Suppressor macrophage treated with lipopolysaccharide for 4 hours (primary cell): ENCODE measurements at regions not wholly inside any gene's neighbourhood (a gene's known extent, or its start where the extent isn't known, plus 50 kb on each side); places are given as distances from the start of the nearest gene placed in this dataset.

Experiments
- DNase-seq: peaks from one replicate; pipeline ENCODE4 v3.0.0-alpha.2; 2020

DNA sequence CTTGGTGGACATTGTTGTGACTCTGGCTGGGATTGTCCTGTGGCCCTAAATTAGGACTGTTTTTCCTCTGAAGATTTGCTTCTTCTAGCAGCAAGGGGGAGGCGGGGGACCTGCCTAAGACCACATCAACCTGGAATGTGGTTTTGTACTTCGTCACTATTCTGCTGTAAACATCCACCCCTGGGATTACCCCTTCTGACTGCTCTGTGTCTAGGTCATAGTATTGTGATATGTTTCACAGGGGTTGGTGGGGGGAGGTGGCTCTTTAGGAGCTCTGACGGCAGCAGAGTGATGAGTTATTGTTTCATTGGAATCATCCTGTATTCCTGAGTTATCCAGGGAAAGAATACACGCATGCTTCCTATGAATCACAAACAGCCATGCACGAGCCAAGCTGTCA, 226.4 kb upstream of the MYT1L start:
- no peak for DNase-seq

GRCh38 chr2:2550856-2551255, 219.8 kb upstream of the MYT1L start:
- no peak for DNase-seq

DNA sequence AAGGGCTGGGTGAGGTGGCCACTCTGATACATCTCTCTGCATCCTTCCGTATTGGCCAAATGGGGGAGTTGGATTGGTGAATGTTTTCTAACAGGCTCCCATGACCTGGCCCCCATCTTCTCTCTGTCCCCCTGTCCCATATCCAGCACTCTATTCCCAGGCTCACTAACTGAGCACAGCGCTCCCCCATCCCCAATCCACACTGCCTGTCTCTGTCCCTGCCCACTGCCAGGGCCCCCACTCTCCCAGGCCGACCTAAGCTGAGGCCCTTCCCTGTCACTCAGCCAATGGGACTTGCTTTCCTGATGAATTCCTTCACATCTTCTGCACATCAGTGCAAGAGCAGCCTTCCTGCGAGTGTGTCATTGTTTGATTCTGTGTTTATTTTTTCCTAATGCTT, 216.8 kb upstream of the MYT1L start:
- DNase-seq: no peak

DNA sequence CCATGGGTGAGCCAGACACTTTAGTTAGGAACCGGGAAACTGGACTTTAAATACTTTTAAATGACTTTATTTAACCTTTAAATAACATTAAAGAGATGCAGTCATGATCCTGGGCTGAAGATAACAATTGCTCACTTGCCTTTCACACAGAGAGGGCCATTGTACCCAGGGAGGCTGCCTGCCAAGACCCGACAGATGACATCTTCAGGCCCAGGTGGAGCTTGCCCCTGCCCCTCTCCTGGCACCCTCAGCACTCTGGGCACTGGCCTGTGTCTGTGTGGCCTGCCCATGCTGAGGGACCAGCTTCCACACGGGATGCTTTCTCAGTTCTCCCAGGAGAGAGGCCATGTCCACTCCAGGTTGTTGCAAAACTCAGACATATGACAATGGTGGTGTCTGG, 216.4 kb upstream of the MYT1L start:
- DNase-seq: no peak

- DNase-seq: no peak
Observed at GRCh38 chr2:2546046-2546445, 215.0 kb upstream of the MYT1L start.

- no peak for DNase-seq
Observed at GRCh38 chr2:2542966-2543611, 212.0 kb upstream of the MYT1L start.

GRCh38 chr2:2542316-2542715, 211.2 kb upstream of the MYT1L start:
- DNase-seq: no peak

GRCh38 chr2:2540406-2540805, 209.3 kb upstream of the MYT1L start:
- no peak for DNase-seq

- DNase-seq: no peak
Observed at GRCh38 chr2:2536416-2537056, 205.5 kb upstream of the MYT1L start.

DNA sequence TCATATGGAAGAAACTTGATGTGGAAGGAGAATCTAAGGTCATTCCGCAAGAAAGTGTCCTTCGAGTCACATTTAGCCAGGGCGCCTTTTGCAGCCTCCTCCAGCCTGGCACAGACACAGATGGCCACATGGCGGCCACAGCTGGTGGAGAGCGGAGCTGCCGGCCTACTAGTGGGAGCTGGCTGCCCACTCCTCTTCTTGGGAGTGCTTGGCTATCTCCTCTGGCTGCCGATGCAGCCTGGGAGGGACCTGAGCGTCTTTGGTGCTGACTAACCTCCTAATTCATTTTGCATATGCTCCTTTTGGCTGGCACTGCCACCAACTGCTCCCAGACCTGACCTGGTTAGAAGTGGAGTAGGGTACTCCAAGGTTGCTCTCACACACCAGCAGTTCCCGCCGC, 199.3 kb upstream of the MYT1L start:
- no peak for DNase-seq

DNA sequence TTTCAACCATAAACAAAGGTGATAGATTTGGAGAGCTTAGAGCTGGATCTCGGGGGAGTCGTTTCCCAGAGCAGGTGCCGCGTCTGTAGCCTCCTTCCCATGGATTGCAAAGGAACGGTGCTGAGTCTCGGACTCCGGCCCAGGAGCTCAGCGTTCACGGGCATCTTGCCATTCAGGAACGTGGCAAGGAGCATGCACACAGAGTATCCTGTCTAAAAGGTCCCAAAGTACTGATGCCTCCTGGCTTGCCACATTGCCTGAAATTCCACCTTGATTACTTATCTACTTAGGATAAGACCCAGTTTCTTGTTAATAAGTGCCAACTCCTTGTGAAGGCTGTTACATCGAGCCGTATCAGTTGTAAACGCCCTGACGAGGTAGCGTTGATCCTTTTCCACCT, 197.8 kb upstream of the MYT1L start:
- DNase-seq: no peak

- DNase-seq: peak; percentile 26
Observed at GRCh38 chr2:2527148-2527547, 196.1 kb upstream of the MYT1L start.

DNA sequence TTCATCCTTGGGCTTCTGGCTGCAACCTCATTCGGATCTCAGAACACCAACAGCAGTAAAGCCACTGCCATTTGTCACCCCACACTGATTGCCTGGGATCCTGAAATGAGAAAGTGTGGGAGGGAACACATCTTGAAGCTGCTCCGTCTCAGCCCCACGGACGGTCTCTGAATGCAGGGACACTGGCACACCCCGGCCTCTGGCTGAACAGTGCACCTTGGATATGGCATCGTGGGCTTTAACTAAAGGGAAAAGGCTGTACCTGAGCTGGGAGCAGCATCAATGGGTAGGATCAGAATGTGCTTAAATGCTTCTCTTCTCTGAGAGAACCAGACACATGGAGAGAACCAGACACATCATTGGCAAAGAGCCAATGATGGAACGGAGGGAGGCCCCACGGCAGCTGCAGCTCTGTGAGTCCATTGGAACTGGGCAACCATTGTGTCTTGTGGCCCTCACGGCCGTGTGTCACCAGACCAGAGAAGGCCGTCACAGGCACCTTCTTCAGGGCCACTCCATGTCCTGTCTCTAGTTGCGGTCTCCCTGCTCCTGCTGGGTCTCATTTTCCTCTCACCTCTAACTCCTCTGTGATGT, 193.4 kb upstream of the MYT1L start:
- DNase-seq: no peak

GRCh38 chr2:2523461-2524347, 192.6 kb upstream of the MYT1L start:
- no peak for DNase-seq

DNA sequence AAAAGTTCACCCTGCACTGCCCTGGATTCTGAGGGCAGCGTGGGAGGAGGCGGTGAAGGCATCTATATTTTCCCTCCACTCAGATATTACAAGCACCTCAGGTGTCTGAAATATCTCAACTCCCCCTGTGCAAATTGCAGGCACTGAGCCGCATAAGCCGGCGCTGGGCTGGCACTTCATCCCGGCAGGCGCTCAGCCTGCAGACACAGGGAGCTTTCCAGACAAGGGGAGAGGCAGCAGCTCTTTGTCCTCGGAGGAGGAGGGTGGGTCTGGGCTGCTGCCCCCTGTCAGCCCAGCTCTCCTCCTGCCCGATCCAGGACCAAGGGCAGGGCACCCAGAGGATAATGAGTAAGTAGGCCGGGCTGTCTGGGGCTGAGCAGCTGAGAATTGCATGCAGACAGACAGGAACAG, 189.3 kb upstream of the MYT1L start:
- DNase-seq: no peak

DNA sequence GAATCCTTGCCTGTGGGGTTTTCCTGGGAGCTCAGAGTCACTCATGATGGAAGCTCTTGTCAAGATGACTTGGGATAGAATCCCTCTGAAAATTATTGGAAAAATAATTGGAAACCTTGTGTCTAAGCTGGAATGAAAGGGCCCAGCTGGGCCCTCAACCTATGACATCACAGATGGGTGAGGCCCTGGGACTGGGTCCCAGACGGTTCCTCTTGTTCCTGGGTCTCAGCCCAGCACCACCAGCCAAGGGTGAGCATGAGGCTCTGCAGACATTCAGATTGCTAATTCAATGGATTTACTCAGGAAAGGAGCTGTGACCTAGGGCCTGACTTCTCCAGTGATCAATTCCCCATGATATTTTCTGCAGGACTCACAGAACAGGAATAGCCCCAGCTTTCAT, 188.3 kb upstream of the MYT1L start:
- DNase-seq: no peak

- no peak for DNase-seq
Observed at GRCh38 chr2:2517399-2517798, 186.3 kb upstream of the MYT1L start.

GRCh38 chr2:2516386-2516785, 185.3 kb upstream of the MYT1L start:
- DNase-seq: no peak

DNA sequence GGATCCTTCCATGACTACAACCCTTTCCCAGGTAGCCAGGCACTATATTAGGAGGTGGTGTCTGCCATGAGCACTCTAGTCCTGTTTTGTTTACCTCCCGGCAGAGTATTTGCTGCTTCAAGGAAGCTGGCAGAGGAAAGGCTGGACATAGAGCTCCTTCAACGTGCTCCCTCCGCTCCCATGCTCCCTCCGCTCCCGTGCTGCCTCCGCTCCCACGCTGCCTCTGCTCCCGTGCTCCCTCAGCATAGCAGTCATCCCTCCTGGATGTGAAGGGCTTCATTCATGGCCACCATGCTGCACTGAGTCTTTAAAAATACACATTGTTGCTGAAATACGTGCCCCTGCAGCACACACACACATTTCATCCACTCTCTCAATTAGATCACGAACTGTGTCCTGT, 181.9 kb upstream of the MYT1L start:
- no peak for DNase-seq

DNA sequence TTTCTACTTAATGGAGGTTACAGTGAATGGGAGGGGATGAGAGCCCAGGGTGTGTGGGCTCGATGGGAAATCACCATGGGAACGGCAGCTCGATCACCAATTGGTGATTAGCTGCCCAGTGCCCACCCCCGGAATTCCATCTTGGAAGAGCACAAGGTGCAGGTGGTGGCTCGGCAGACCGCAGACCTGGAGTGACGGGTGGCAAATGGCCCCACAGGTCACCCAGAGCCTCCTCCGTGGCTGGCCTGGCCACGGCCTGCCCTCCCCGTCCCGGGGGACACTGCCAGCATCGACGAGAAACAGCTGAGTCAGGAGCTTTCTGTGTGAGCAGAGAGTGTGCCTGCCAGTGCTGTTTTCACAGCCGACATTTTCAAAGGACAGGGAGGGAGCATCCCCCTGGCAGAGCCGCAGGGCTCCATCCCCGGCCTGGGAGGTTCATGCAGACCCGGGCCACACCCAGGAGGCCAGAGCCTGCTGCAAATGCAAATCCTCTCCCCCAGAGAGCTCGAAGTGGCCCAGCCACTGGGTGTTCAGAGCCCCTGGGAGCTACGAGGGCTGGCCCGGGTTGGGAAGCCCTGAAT, 176.4 kb upstream of the MYT1L start:
- no peak for DNase-seq

GRCh38 chr2:2506536-2506935, 175.5 kb upstream of the MYT1L start:
- DNase-seq: no peak

GRCh38 chr2:2505604-2506003, 174.5 kb upstream of the MYT1L start:
- DNase-seq: no peak

- no peak for DNase-seq
Observed at GRCh38 chr2:2503864-2504418, 172.9 kb upstream of the MYT1L start.
